HepG2 (cell line): ENCODE measurements at regions not wholly inside any gene's neighbourhood (a gene's known extent, or its start where the extent isn't known, plus 50 kb on each side); places are given as distances from the start of the nearest gene placed in this dataset.

Experiments used
- ATAC-seq: fragments of 200-7000 bp; cut with Tn5 transposase; 3 replicates; pipeline ENCODE4 v1.9.1; 2020; ENCODE audit warnings: mild to moderate bottlenecking, moderate library complexity
- BruUV-seq: library from RNA; stranded (reverse); fragments of 400-500 nt; replicated peaks from 2 replicates; lab custom pipeline; 2021; lab: Mats Ljungman, UMichigan
- CTCF ChIA-PET: fragments of 300-600 bp; formaldehyde crosslinking; extraction: SDS; loops from one replicate; lab custom pipeline; 2021; ENCODE audit warnings: low total read pairs, inconsistent platforms, low intra/inter-chr PET ratio; lab: Yijun Ruan, JAX
- POLR2A ChIA-PET: fragments of 350-600 bp; sonication (Branson Sonifier 250); formaldehyde crosslinking; loops from one replicate; lab custom pipeline; 2020; ENCODE audit warnings: antibody characterized with exemption, inconsistent platforms; lab: Yijun Ruan, JAX
- DNase-seq: peaks from one replicate; pipeline ENCODE4 v3.0.0-alpha.2; 2015; ENCODE audit warnings: low spot score
- FAIRE-seq: peaks from 3 replicates; lab custom pipeline; 2011; peaks lifted over from hg19 to GRCh38; lab: Jason Lieb, UNC
- H2AFZ ChIP-seq: one replicate; pipeline ENCODE4 v1.6.1; 2011; ENCODE audit warnings: low read length, inconsistent platforms
- H3K27ac ChIP-seq: fragments of 300-600 bp; 3 replicates; pipeline ENCODE4 v1.8.0; 2011; ENCODE audit warnings: mixed run types, mild to moderate bottlenecking, mixed read lengths, low read length, inconsistent platforms; ENCODE audit not compliant: insufficient read depth; ENCODE audit errors: extremely low read length
- H3K27me3 ChIP-seq, 2 experiments: fragments of 200-600 bp in 1 of 2; 2 replicates in 1 of 2; 3 replicates in 1 of 2; pipeline versions ENCODE4 v1.6.0 to v1.8.0; 2011; ENCODE audit warnings: low read length in 2 of 2, mild to moderate bottlenecking in 2 of 2, moderate library complexity in 2 of 2, inconsistent platforms in 1 of 2; ENCODE audit not compliant: insufficient read depth in 2 of 2, control insufficient read depth in 1 of 2
- H3K36me3 ChIP-seq, 2 experiments: fragments of 200-600 bp in 1 of 2; replicated peaks in 1 of 2; 2 replicates in 1 of 2; 3 replicates in 1 of 2; pipeline versions ENCODE4 v1.5.1 to v1.8.0; 2011; ENCODE audit warnings: low read length in 2 of 2, inconsistent platforms in 1 of 2; ENCODE audit not compliant: insufficient read depth in 2 of 2, control insufficient read depth in 1 of 2
- H3K4me1 ChIP-seq: 2 replicates; pipeline ENCODE4 v1.5.1; 2012; ENCODE audit warnings: low read length, inconsistent platforms; ENCODE audit not compliant: insufficient read depth
- H3K4me2 ChIP-seq: 2 replicates; pipeline ENCODE4 v1.6.0; 2011; ENCODE audit warnings: low read depth, low read length, inconsistent platforms
- H3K4me3 ChIP-seq, 3 experiments: fragments of 200-600 bp in 1 of 3; sonication (generic), shearing (Covaris generic) in 1 of 3; replicated peaks in 1 of 3; 2 replicates each; pipeline ENCODE4 v1.5.1; 2011 to 2016; ENCODE audit warnings: low read length in 3 of 3, inconsistent platforms in 2 of 3, low read depth in 2 of 3, mild to moderate bottlenecking in 2 of 3, control low read depth in 1 of 3, mixed read lengths in 1 of 3; ENCODE audit not compliant: insufficient read depth in 1 of 3
- H3K79me2 ChIP-seq: one replicate; pipeline ENCODE4 v1.6.1; 2011; ENCODE audit warnings: low read length, inconsistent platforms; ENCODE audit not compliant: insufficient read depth
- H3K9ac ChIP-seq: 2 replicates; pipeline ENCODE4 v1.6.0; 2011; ENCODE audit warnings: mild to moderate bottlenecking, low read depth, low read length, inconsistent platforms; ENCODE audit not compliant: insufficient read depth
- H3K9me3 ChIP-seq: 2 replicates; pipeline ENCODE4 v1.5.1; 2012; ENCODE audit warnings: mild to moderate bottlenecking, low read length
- H4K20me1 ChIP-seq: 2 replicates; pipeline ENCODE4 v1.6.0; 2011; ENCODE audit warnings: inconsistent platforms, mild to moderate bottlenecking, low read length, moderate library complexity; ENCODE audit not compliant: insufficient read depth
- FOXA1 ChIP-seq, 2 experiments: fragments of 450-650 bp in 1 of 2; sonication (generic) in 1 of 2; formaldehyde crosslinking in 1 of 2; IDR thresholded peaks; 2 replicates each; pipeline versions ENCODE4 v1.4.0 to v1.6.1; 2016 to 2020; ENCODE audit warnings: missing genetic modification reagents in 1 of 2
- FOXJ3 ChIP-seq: sonication (generic); formaldehyde crosslinking; IDR thresholded peaks from 2 replicates; pipeline ENCODE4 v1.4.0; 2020; ENCODE audit warnings: missing genetic modification reagents, mild to moderate bottlenecking, borderline replicate concordance
- HOXD1 ChIP-seq: sonication (generic); formaldehyde crosslinking; IDR thresholded peaks from 2 replicates; pipeline ENCODE4 v1.5.0; 2020; ENCODE audit warnings: missing genetic modification reagents
- NKX3-1 ChIP-seq: sonication (generic); formaldehyde crosslinking; IDR thresholded peaks from 2 replicates; pipeline ENCODE4 v1.5.0; 2020; ENCODE audit warnings: missing genetic modification reagents
- SAP130 ChIP-seq: IDR thresholded peaks from 2 replicates; pipeline ENCODE4 v1.6.1; 2016; ENCODE audit warnings: low read depth
- STAT5B ChIP-seq: sonication (generic); formaldehyde crosslinking; IDR thresholded peaks from 2 replicates; pipeline ENCODE4 v1.4.0; 2020; ENCODE audit warnings: missing genetic modification reagents
- SYNCRIP ChIP-seq: fragments of 200-400 bp; formaldehyde crosslinking; IDR thresholded peaks from 2 replicates; pipeline ENCODE4 v1.6.1; 2018; ENCODE audit warnings: mild to moderate bottlenecking, low read depth, low read length; ENCODE audit not compliant: insufficient read depth
- ZFP82 ChIP-seq: sonication (generic); formaldehyde crosslinking; IDR thresholded peaks from 2 replicates; pipeline ENCODE4 v1.5.1; 2020; ENCODE audit warnings: mild to moderate bottlenecking, missing genetic modification reagents, borderline replicate concordance
- ZNF234 ChIP-seq: sonication (generic); formaldehyde crosslinking; conservative IDR thresholded peaks from 2 replicates; pipeline ENCODE4 v1.5.1; 2020; ENCODE audit warnings: mild to moderate bottlenecking, missing genetic modification reagents
- ZNF280D ChIP-seq: sonication (generic); formaldehyde crosslinking; IDR thresholded peaks from 2 replicates; pipeline ENCODE4 v1.5.1; 2020; ENCODE audit warnings: mild to moderate bottlenecking, missing genetic modification reagents
- ZNF766 ChIP-seq: sonication (generic); formaldehyde crosslinking; IDR thresholded peaks from 2 replicates; pipeline ENCODE4 v1.5.0; 2020; ENCODE audit warnings: missing genetic modification reagents, borderline replicate concordance
- ZNF816 ChIP-seq: sonication (generic); formaldehyde crosslinking; IDR thresholded peaks from 2 replicates; pipeline ENCODE4 v1.8.0; 2022; ENCODE audit warnings: missing genetic modification reagents, mild to moderate bottlenecking, borderline replicate concordance
- WGBS: methylation state at CpG from one replicate; pipeline ENCODE4 v1.1.6; 2017; ENCODE audit warnings: low lambda C conversion rate; 5-methylcytosine and 5-hydroxymethylcytosine counted together
- in situ Hi-C: cut with HindIII; loops from 2 replicates; pipeline ENCODE4 v1.10.0; 2017; ENCODE audit warnings: low pct_unique_long_range_greater_than_20kb; ENCODE audit not compliant: extremely low pct_ligation_motif_present
- intact Hi-C: fragments of 100-400 bp; cut with micrococcal nuclease; formaldehyde crosslinking; loops from one replicate; pipeline ENCODE4 v1.10.0; 2022; ENCODE audit not compliant: unreplicated experiment
- TF ChIP-seq, protein P1 (sequence below): sonication (generic); formaldehyde crosslinking; IDR thresholded peaks from 2 replicates; pipeline ENCODE4 v1.4.0; 2020; ENCODE audit warnings: mild to moderate bottlenecking, missing genetic modification reagents

DNA sequence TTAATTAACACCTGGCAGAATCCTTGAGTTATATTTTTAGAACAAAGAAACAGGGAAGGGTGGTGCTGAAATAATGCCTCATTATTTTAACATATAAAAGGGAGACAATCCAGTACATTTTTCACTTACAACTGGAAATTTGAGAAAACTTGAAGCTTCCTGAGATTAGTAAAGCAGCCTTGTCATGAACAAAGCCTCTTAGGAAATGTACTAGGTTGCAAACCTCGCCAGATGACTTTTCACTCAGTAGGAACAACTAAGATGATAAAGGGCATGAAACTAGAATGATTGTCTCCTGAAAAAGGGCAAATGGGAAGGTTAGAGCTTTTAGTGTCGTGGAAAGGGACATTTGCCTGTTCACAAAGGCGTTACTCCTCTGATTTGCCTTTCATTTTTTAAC, 289.6 kb downstream of the ETS1 start:
- FAIRE-seq = no peak
- Histone ChIP-seq H3K27me3 (peaks cover 0 to 3% of the 10 kb centered on the region in 2 experiments; a peak in 1 of 5 replicates), H3K27ac (no peak overlapping the region), H4K20me1 (no peaks in the 10 kb centered on the region), H3K4me1 (no peaks in the 10 kb centered on the region), H3K4me2 (no peak overlapping the region), H3K9ac (no peak overlapping the region), H3K79me2 (no peaks in the 10 kb centered on the region), H3K4me3 (no peak overlapping the region), H3K36me3 (no peaks in the 10 kb centered on the region), H2AFZ (no peak overlapping the region), H3K9me3 (no peaks in the 10 kb centered on the region)
- CTCF ChIA-PET = no interaction called here
- in situ Hi-C loops (no loop called here), intact Hi-C loops (no loop called here)
- WGBS = 0% methylated on average over 3 of the region's 3 CpGs
- POLR2A ChIA-PET = no interaction called here
- ATAC-seq = no peak
- no peak for DNase-seq
- no TSS peak for BruUV-seq
- no peak for TF ChIP-seq SYNCRIP
- no peak for TF ChIP-seq ZNF234 (CRISPR knock-in tag)
- TF ChIP-seq ZFP82 (CRISPR knock-in tag) = no peak
- no peak for TF ChIP-seq STAT5B
- TF ChIP-seq NKX3-1 = no peak
- TF ChIP-seq HOXD1 (CRISPR knock-in tag) = no peak
- TF ChIP-seq ZNF280D (CRISPR knock-in tag) = no peak
- TF ChIP-seq ZNF816 (CRISPR knock-in tag) = no peak
- TF ChIP-seq FOXA1 (IDR thresholded peaks at IDR 0.05) = no peak
- TF ChIP-seq FOXA1 (CRISPR knock-in tag; IDR thresholded peaks at IDR 0.05) = no peak
- TF ChIP-seq, protein P1, sequence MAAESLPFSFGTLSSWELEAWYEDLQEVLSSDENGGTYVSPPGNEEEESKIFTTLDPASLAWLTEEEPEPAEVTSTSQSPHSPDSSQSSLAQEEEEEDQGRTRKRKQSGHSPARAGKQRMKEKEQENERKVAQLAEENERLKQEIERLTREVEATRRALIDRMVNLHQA = no peak
- no peak for TF ChIP-seq FOXJ3 (CRISPR knock-in tag)
- no peak for TF ChIP-seq SAP130
- no peak for TF ChIP-seq ZNF766 (CRISPR knock-in tag)
